NCI-H2227 (cell line): ENCODE measurements at regions not wholly inside any gene's neighbourhood (a gene's known extent, or its start where the extent isn't known, plus 50 kb on each side); places are given as distances from the start of the nearest gene placed in this dataset.

Experiments
- DNase-seq: peaks from one replicate; lab custom pipeline; 2025; ENCODE audit not compliant: unreplicated experiment; lab: John Stamatoyannopoulos, UW

DNA sequence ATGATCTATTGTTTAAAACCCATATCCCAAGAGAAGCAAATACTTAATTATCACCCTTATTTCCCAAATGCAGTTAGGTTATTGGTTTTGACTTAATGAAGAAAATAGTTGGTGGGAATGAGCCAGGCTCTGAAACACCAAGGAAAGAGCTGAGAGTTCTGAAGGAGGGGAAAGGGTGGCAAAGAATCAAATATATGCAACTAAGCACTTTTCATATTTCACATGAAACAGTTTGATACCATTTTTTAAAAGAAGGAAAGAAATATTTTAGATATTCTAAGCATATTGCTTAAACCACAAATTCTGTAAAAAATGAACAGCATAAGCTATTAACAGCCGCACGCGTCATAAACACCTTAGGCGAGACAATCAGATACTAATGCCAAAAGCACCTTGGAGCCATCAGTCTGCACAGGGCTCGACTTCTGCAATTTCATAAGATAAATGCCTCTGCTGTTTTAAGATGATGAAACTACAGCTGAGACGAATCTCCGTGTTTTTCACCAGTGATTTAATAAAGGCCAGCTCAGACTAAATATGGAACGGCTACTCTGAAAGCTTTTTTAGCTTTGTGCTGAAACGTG lies 371.7 kb downstream of the EN1 start:
- no peak for DNase-seq

- no peak for DNase-seq
These were observed 372.9 kb downstream of the EN1 start for GRCh38 chr2:118474541-118474920.

DNA sequence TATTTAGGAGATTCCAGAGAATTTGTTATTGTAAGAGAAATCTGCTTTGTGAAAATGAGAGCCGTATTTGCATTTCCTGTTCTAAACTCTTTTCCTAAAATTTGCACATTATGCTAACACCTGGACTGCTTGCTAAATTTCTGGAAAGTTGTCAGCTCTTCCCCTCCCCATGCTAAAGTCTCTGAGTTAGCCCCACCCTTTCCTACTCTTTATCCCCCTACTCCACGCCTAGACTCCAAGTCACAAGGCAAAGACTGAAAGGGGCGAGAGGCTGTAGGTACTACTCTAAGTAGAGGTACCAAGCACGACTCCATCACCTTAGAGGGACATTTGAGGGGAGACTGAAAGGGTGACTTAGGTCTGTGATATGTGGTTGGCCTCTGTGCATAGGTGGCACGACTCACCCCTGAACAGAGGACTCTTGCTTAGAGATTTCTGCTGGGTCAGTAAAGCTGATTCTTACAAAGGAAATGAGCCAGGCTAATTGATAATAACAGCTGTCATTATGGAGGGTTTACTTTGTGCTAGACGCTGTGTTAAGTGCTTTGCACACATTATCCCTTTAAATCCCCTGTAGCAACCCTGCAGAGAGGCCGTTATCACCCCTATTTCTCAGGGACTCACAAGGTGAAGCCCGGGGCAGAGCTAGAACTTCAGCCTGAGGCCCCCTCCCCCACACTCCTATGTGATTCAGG lies 373.5 kb downstream of the EN1 start:
- no peak for DNase-seq

GRCh38 chr2:118473241-118473640 lies 374.2 kb downstream of the EN1 start:
- DNase-seq = no peak

GRCh38 chr2:118470297-118470696 lies 377.2 kb downstream of the EN1 start:
- no peak for DNase-seq

DNA sequence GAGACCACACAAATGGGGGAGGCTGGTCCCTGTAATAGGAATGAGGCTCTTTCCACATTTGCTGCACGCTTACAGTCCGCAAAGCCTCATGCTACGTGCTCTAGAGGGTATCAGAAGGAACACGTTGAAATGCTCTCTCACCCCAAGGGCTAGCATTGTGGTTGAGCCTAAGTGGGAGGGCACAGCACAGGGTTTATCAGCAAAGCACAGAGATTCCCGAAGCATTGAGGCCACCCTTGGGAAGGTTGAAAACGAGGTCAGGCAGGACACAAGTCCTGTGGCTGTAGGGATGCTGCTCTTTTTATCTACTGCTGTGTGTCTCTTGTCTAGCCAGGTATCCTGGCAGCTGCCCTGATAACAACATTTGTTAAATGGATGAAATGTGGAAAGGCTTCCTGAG lies 378.3 kb downstream of the EN1 start:
- DNase-seq = no peak

DNA sequence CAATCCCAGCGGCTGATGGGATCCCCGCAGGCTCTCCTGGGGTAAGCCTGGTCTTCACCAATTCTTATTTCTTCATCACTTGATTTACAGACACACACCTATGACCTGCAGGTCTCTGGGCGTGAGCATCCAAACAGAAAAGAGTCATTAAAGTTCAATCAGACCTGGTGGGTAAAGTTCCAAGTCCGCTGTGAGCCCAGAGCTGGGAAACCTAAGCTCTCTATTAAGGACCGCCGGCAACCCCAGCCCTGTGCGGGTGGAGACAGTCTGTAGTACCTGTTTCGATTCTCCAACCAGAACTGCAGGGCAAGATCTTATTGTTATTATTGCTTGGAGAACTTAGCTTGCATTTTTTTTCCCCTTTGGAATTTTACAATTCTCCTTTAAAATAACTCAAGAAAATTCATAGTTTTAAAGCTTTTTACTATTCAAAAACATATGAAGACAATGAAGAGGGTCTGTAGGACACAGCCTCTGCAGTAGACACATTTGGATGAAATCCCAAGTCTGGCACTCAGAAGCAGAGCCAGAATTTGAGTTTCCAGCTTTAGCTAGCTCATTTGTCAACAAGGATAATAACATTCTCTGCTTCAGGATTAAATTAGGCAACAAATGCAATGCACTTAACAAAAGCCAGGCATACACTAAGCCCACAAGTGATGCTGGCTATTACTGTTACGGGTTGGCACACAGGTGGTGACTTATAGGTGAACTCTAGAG lies 376.4 kb downstream of the INSIG2 start:
- no peak for DNase-seq

DNA sequence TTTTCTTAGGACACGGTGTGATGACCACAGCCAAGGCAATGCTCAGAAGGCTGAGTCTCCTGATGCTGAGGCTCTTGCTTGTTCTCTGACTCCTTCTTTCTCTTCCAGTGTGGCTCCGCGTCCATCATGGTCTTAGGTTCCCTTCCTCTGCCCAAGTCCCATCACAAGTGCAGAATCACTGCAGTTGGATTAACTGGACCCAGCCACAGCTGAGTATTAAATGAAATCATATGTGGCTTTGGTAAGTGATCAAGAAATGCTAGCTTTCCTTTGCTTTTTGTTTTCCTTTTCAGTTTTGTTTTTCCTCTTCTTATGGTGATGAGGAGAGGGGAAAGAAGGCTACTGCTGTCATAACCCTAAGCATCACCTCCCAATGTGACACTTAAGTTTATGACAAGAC lies 375.8 kb downstream of the INSIG2 start:
- no peak for DNase-seq

GRCh38 chr2:118460425-118460824 lies 372.2 kb downstream of the INSIG2 start:
- DNase-seq = no peak

DNA sequence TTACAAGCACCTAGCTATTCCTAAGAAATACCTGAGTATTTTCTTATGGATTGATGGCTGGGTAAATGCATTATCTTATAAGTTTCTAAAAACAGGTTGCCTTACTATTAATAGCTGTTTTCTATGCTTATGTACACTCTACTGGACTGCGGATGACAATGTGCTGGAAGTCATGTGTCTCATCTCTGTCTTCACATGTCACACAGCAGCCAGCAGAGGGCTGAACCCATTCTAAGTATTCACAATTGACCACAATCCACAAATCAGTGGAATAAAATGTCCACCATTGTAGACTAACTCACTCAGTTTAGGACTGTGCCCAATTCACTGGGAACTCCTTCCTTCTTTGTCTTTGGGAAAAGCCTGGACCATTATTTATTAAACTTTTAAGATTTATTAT lies 371.2 kb downstream of the INSIG2 start:
- no peak for DNase-seq

DNA sequence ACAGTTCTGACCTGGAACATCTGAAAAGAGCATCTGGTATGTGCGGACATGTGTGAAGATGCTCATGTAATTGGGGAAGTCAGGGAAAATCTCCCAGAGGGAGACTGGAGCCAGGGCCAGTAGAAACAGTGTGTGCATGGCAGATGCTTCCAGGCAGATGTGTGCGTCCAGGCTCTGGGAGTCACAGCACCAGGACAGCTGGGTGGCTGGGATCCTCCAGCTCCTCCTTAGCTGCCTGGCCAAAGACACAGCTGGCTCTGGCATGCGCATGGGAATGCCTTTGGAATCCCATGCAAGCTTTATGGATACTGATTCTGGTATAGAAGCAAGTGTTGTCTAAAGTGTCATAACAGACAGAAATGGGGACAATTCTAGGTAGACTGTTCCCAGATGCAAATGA lies 369.7 kb downstream of the INSIG2 start:
- DNase-seq = no peak

DNA sequence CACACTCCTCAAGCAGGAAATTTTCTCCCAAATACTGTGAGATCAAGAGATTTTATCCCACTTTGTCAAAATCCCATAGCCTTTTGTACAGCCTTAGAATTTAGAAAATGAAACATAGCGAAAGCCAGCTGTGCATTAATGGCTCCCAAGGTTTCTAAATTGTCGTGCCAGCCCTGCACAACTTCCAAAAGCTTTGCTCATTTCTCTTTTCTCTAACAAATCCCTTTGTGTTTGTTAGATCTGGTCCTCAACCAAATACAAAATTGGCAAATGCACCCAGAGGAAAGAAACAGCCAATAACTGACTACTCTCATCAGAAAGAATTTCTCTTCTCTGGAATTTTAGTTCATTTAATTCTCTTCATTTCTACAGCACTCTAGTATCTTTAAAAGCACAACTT lies 361.1 kb downstream of the INSIG2 start:
- DNase-seq = no peak

DNA sequence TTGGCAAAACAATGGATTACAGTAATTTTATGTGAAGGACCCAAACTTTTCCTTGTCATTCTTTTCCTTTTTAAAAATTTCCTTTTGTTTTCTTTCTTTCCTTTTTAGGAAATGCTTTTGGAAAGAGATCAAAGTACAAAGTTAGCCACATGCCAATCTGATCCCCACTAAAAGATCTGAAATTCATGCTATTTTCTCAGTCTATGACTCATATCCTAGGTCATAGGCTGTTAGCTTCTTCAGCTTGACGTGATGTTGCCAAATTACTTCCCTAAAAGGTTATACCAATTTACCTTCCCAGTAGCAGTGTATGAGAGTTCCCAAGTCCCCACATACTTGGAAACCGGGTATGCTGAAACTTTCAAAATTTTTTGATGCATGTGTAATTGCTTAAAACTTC lies 355.3 kb downstream of the INSIG2 start:
- DNase-seq = no peak

GRCh38 chr2:118442996-118443553 lies 354.8 kb downstream of the INSIG2 start:
- DNase-seq = no peak

DNA sequence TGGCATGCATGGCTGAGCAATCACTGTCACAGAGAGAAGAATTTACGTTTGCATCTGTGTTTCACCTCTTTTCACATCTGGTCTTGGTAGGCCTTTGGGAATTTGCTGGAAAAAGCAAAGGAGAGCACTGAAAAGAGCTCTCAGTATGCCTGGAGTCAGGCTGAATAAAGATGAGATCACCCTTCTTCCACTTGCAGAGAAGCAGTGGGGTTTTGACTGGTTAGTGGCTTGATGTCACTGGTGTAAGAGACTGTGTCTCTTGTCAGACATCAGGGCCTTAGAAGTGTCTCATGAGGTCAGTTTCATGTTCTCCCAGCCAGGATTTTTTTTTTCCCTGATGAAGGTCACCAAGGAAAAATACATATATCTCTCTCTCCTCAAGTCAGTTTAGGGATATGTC lies 353.8 kb downstream of the INSIG2 start:
- no peak for DNase-seq

DNA sequence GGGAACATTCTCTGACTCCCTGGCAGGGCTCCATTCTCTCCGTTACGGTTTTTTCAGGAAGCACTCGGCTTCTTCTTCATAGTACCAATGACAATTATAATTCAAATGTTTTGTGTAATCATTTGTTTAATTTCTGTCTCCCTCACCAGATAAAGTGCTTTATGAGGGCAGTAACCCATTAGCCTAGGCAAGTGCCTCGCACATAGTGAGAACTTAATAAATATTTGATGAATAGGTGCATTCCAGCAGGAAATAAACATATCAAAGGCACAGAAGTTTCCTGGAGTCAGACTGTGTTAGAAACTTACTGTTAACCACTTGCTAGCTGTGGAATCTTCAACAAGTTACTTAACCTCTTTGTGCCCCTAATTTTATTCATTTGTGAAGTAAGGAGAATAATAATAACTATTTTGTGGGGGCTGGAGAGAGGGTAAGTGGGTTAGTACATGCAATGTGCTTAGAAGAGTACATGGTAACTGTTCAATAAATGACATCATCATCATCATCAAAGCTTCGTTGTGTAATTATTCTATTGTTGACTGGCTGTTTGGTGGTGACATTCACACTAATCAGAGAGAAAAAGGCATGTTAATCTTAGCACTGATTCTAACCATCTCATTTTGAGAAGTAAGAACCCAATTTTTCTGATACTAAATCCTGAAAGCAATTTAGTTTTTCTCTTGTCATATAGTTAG lies 352.3 kb downstream of the INSIG2 start:
- no peak for DNase-seq

- no peak for DNase-seq
These were observed 349.2 kb downstream of the INSIG2 start for GRCh38 chr2:118437501-118437900.

- DNase-seq = no peak
These were observed 343.7 kb downstream of the INSIG2 start for GRCh38 chr2:118431997-118432396.

GRCh38 chr2:118431586-118431985 lies 343.3 kb downstream of the INSIG2 start:
- DNase-seq = no peak

- no peak for DNase-seq
These were observed 342.9 kb downstream of the INSIG2 start for GRCh38 chr2:118431165-118431517.

GRCh38 chr2:118430510-118431164 lies 342.4 kb downstream of the INSIG2 start:
- no peak for DNase-seq
